ENCODE measurements at regions not wholly inside any gene's neighbourhood (a gene's known extent, or its start where the extent isn't known, plus 50 kb on each side); places are given as distances from the start of the nearest gene placed in this dataset.

- TF ChIP-seq CTCF (IDR thresholded peaks at IDR 0.05 in 8 of 11, conservative IDR thresholded peaks at IDR 0.05 in 3 of 11) = no peak
- TF ChIP-seq POLR2A (IDR thresholded peaks at IDR 0.05) = no peak
These were observed 89.2 kb upstream of the SPATS2L start for GRCh38 chr2:200217320-200217719.

Measured in spleen (tissue), 7 donors.